ENCODE measurements at regions not wholly inside any gene's neighbourhood (a gene's known extent, or its start where the extent isn't known, plus 50 kb on each side); places are given as distances from the start of the nearest gene placed in this dataset.
A peak's percentile ranks its signal among the peaks of the same experiment; 100 is the strongest.

DNA sequence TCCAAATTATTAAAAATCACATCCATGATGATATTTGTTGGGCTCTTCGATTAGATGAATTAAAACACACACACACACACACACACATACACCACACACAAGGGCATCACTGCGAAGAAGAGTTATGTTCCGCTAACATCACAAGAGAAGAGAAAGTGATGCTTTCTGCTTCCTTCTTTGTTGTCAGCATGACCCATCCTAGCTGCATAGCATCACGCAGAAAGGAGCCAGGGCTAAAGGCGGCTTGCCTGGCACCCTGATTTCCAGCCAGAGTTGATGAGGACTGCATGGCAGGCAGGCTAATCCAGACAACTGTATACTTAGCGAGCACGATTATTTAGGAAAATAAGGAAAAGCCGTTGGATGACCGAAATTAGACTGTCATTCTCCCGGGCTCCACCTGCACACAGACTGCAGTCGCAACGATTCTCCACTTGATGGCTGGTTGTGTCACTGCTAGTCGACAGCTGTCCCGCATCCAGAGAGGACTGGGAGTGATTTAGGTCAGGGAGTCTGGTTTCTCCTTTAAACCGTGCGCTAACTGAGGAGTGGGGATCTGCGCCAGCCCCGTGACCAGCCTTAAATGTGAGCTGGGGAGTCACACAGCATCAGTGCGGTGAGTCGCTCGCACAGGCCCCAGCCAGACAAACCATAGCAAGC is 70.6 kb upstream of the SOX4 start:
- DNase-seq: no peak

DNA sequence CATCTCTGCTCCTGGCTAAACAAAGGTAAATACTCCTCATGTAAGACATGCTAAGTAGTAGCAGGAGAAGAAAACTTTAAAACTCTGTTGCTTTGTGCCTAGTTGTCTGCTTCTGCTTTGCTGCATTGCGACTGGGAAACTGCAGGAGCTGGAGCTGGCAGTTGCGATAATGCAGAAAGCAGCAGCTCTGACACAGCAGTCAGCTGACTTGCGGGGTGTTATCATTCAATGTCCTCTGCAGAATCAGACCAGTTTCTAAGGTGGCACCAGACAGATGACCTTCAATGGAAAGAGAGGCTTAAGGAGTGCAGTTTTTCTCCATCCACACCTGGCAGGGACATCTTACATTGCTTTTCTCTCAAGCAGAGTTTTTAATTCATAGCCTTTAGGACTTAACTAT is 69.9 kb upstream of the SOX4 start:
- no peak for DNase-seq

DNA sequence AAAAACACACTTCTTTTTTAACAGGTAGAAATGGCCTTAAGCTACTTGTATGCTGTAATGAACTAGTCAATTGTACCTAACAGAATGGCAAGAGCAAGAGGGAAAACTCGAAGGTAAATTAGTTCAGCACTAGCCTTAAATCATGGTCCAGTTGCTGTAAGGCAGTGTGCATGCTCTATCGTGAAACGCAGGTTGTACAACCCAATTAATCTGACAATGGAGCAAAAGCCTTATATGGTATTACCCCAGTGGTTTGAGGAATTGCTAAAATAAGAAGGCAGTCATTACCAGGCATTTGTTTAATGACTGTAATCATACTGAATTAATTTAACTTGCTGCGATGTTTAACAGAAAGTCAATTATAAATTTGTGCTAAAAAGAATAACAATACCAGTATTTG is 69.3 kb upstream of the SOX4 start:
- DNase-seq: no peak

DNA sequence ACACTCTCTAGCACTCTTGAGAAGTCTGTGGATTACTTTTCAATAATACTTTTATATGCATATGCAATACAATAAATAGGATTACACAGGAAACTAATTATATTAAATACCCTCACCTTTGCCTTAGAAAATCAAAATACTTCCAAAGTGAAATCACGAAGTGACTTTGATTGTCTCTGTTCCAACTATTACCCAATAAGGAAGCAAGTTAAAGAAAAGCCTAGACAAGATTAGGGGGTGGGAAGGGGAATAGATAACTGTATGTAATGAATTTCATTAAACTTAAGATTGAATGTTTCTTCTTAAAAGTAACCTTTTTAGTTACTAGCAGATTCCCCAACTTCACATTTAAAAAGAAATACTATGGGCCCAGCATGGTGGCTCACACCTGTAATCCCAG is 66.6 kb upstream of the SOX4 start:
- DNase-seq: no peak

DNA sequence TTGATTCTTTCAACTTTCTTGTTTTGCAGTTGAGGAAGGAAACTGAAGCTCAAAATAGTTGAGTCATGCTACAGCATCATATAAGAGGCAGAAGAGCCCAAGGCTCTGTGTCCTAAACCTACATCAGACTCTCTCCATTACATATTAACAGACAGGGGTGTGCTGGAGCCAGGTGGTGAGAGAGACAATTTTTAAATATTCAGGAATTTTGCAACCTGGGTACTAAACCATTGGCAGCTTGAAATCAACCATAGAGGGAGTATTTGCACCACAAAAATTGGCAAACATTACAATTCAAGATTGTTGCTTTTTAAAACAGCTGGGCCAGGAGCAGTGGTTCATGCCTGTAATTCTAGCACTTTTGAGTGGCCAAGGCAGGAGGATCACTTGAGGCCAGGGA is 65.8 kb upstream of the SOX4 start:
- no peak for DNase-seq

- DNase-seq: no peak
Measured at GRCh38 chr6:21529431-21529830, 64.1 kb upstream of the SOX4 start.

DNA sequence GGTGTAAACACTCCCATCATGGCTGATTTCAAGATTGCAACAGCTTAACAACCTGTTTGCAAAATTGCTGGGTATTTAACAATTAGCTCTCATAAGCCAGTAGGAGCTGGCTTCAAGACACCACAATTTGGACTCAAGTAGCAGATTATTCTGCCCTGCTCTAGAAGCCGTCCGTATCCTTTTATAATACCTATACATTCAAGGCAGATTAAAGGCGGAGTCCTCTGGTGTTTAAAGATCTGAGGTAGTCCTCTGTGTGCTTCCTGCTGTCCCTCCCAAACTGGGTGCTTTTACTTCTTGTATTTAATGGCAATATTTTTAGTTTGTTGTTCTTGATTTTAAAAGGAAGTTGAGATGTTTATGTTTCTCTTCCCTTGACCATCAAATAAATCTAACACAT is 62.2 kb upstream of the SOX4 start:
- DNase-seq: no peak

DNA sequence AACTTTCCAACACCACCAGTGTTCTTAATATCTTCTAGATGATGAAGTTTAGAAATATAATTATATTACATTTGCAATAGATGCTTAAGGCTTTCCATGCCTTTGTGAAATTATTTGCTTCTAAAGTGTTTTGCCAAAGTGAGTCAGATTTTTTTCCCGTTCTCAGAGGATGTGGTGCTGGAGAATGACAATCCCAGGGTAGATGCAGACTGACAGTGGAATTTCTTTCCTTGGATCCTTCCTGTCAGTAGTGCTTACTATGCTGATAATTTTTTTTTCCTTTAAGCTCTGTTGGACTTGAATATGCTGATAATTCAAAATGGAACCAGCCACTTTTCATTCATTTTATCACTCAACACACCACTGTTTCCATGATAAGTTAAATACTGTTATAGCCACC is 59.9 kb upstream of the SOX4 start:
- DNase-seq: peak; percentile 31

DNA sequence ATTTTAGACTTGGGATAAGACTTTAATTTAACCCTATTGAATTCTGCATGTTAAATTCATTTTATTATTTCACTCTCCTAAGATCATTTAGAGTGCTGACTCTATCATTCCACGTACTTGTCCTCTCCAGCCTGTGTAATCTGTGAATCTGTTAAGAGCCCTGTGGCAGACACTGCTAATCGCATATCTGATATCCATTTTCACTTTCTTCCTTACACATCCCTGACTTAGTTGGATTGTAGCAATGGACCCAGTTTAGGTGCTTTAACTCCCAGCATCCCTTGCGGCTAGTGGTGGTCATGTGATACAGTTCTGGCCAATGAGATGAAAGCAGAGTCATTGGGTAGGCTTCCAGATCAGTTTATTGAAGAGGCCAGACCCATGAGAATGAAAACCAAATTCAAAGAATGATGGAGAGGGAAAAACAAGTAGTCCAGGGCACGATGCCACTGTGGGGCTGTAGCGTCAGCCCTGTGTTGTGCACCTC is 57.2 kb upstream of the SOX4 start:
- DNase-seq: no peak

GRCh38 chr6:21537637-21538036 is 55.9 kb upstream of the SOX4 start:
- DNase-seq: no peak

DNA sequence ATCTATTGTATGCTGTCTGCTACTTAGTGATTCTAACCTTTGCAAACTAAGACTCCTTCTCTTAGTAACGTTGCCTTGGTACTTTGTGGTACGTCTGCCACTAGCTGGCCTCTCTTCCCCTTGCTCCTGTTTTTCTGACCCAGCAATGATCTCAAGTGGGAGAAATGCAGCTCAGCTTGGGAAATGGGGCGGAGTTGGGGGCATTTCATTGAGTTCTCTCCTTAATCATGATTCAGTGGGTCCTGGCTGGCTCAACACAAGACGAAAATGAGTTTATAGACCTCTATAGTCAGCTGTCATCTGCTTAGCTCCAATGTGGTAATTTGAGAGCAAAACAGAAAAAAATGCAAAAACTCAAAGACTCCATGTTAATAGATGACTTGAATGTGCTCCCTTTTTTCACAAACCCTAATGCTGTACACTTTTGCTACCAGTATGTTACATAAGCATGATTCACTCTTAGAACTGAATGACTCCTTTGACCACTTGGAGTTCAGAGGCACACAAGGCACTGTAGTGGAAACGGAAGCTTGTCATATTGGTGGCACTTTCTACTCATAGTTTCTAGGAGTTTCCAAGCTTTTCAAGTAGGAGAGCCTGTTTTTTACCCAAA is 55.3 kb upstream of the SOX4 start:
- DNase-seq: peak; percentile 28

GRCh38 chr6:21539621-21540100 is 53.9 kb upstream of the SOX4 start:
- DNase-seq: no peak

Data from fibroblast of skin of abdomen (primary cell).